ENCODE measurements at regions not wholly inside any gene's neighbourhood (a gene's known extent, or its start where the extent isn't known, plus 50 kb on each side); places are given as distances from the start of the nearest gene placed in this dataset.

GRCh38 chr2:60168247-60168646 lies 385.2 kb downstream of the BCL11A start:
- no peak overlapping the region for H3K4me3 ChIP-seq (ENCODE audit: low read depth, low read length)
- no peak for DNase-seq
- no peaks in the 10 kb centered on the region for H3K27me3 ChIP-seq
- no peaks in the 10 kb centered on the region for H3K4me1 ChIP-seq
- TF ChIP-seq CTCF (IDR thresholded peaks at IDR 0.05; ENCODE audit: low read depth, low read length), result no peak
- no peaks in the 10 kb centered on the region for H3K9me3 ChIP-seq
- H3K36me3 ChIP-seq, result no peaks in the 10 kb centered on the region

GRCh38 chr2:60167089-60167488 lies 386.4 kb downstream of the BCL11A start:
- Histone ChIP-seq H3K4me1 (no peaks in the 10 kb centered on the region), H3K36me3 (no peaks in the 10 kb centered on the region), H3K4me3 (ENCODE audit: low read depth, low read length) (no peak overlapping the region), H3K9me3 (no peaks in the 10 kb centered on the region), H3K27me3 (no peaks in the 10 kb centered on the region)
- TF ChIP-seq CTCF (IDR thresholded peaks at IDR 0.05; ENCODE audit: low read depth, low read length), result no peak
- no peak for DNase-seq

GRCh38 chr2:60163691-60164090 lies 389.8 kb downstream of the BCL11A start:
- Histone ChIP-seq H3K36me3 (no peaks in the 10 kb centered on the region), H3K4me3 (ENCODE audit: low read depth, low read length) (no peak overlapping the region), H3K9me3 (no peaks in the 10 kb centered on the region), H3K4me1 (no peaks in the 10 kb centered on the region), H3K27me3 (no peaks in the 10 kb centered on the region)
- TF ChIP-seq CTCF (IDR thresholded peaks at IDR 0.05; ENCODE audit: low read depth, low read length), result no peak
- DNase-seq, result no peak

GRCh38 chr2:60159519-60159918 lies 393.9 kb downstream of the BCL11A start:
- no peaks in the 10 kb centered on the region for H3K9me3 ChIP-seq
- TF ChIP-seq CTCF (IDR thresholded peaks at IDR 0.05; ENCODE audit: low read depth, low read length), result no peak
- H3K27me3 ChIP-seq, result no peaks in the 10 kb centered on the region
- H3K4me1 ChIP-seq, result no peaks in the 10 kb centered on the region
- no peaks in the 10 kb centered on the region for H3K36me3 ChIP-seq
- no peak overlapping the region for H3K4me3 ChIP-seq (ENCODE audit: low read depth, low read length)
- DNase-seq, result no peak

GRCh38 chr2:60158262-60158661 lies 395.2 kb downstream of the BCL11A start:
- DNase-seq, result no peak
- Histone ChIP-seq H3K4me3 (ENCODE audit: low read depth, low read length) (no peak overlapping the region), H3K27me3 (no peaks in the 10 kb centered on the region), H3K9me3 (no peaks in the 10 kb centered on the region), H3K36me3 (no peaks in the 10 kb centered on the region), H3K4me1 (no peaks in the 10 kb centered on the region)
- TF ChIP-seq CTCF (IDR thresholded peaks at IDR 0.05; ENCODE audit: low read depth, low read length), result no peak

- Histone ChIP-seq H3K4me3 (ENCODE audit: low read depth, low read length) (no peak overlapping the region), H3K27me3 (no peaks in the 10 kb centered on the region), H3K4me1 (no peaks in the 10 kb centered on the region), H3K9me3 (no peaks in the 10 kb centered on the region), H3K36me3 (no peaks in the 10 kb centered on the region)
- no peak for TF ChIP-seq CTCF (IDR thresholded peaks at IDR 0.05; ENCODE audit: low read depth, low read length)
- no peak for DNase-seq
These were observed 396.2 kb downstream of the BCL11A start for GRCh38 chr2:60157283-60157682.

Measured in BE2C (cell line).